Neural cell (in vitro differentiated cells): ENCODE measurements at regions not wholly inside any gene's neighbourhood (a gene's known extent, or its start where the extent isn't known, plus 50 kb on each side); places are given as distances from the start of the nearest gene placed in this dataset.

ENCODE experiments used
- H2AFZ ChIP-seq: fragments of 200-600, 300-800 bp; sonication (generic), shearing (Covaris generic); 2 replicates; pipeline ENCODE4 v1.6.0; 2014; ENCODE audit warnings: low read depth, mild to moderate bottlenecking, antibody characterized with exemption, low read length, moderate library complexity
- H3F3A ChIP-seq: fragments of 200-600 bp; shearing (Covaris generic); 2 replicates; pipeline ENCODE4 v1.6.1; 2016; ENCODE audit warnings: mild to moderate bottlenecking, moderate library complexity, mixed read lengths, antibody characterized with exemption, low read length; ENCODE audit not compliant: insufficient read depth, poor library complexity, severe bottlenecking
- H3K27ac ChIP-seq: fragments of 200-600, 300-800 bp; sonication (generic), shearing (Covaris generic); 2 replicates; pipeline ENCODE4 v1.5.1; 2014; ENCODE audit warnings: mild to moderate bottlenecking, low read length, moderate library complexity
- H3K27me3 ChIP-seq: fragments of 300-800, 200-600 bp; sonication (generic), shearing (Covaris generic); 2 replicates; pipeline ENCODE4 v1.6.0; 2014; ENCODE audit warnings: mild to moderate bottlenecking, low read depth, low read length, moderate library complexity; ENCODE audit not compliant: insufficient read depth
- H3K36me3 ChIP-seq: fragments of 300-800, 200-600 bp; sonication (generic), shearing (Covaris generic); 2 replicates; pipeline ENCODE4 v1.5.1; 2014; ENCODE audit warnings: mild to moderate bottlenecking, antibody characterized with exemption, low read length, moderate library complexity; ENCODE audit not compliant: insufficient read depth
- H3K4me2 ChIP-seq: fragments of 300-800, 200-600 bp; sonication (generic), shearing (Covaris generic); 2 replicates; pipeline ENCODE4 v1.6.0; 2014; ENCODE audit warnings: mild to moderate bottlenecking, low read length
- H3K4me3 ChIP-seq: fragments of 300-800, 200-600 bp; sonication (generic), shearing (Covaris generic); 2 replicates; pipeline ENCODE4 v1.5.1; 2014; ENCODE audit warnings: mild to moderate bottlenecking, low read length, moderate library complexity
- H3K79me2 ChIP-seq: fragments of 200-600 bp; shearing (Covaris generic); replicated peaks from 2 replicates; pipeline ENCODE4 v1.6.0; 2014; ENCODE audit warnings: mild to moderate bottlenecking, low read length, moderate library complexity; ENCODE audit not compliant: insufficient read depth
- H3K9ac ChIP-seq: fragments of 300-800, 200-600 bp; sonication (generic), shearing (Covaris generic); 2 replicates; pipeline ENCODE4 v1.6.1; 2016; ENCODE audit warnings: mild to moderate bottlenecking, low read length, mixed read lengths
- H3K9me2 ChIP-seq: fragments of 200-600 bp; shearing (Covaris generic); 2 replicates; pipeline ENCODE4 v1.6.1; 2016; ENCODE audit warnings: mild to moderate bottlenecking, low read length, mixed read lengths; ENCODE audit not compliant: insufficient read depth
- H3K9me3 ChIP-seq: fragments of 200-600, 300-800 bp; sonication (generic), shearing (Covaris generic); 2 replicates; pipeline ENCODE4 v1.6.1; 2016; ENCODE audit warnings: mild to moderate bottlenecking, mixed run types, low read length, moderate library complexity, mixed read lengths
- H4K20me1 ChIP-seq: fragments of 200-600 bp; shearing (Covaris generic); 2 replicates; pipeline ENCODE4 v1.6.1; 2016; ENCODE audit warnings: mild to moderate bottlenecking, mixed run types; ENCODE audit not compliant: insufficient read depth
- CTCF ChIP-seq: fragments of 450-650 bp; IDR thresholded peaks from 2 replicates; pipeline ENCODE4 v1.5.1; 2014; ENCODE audit warnings: antibody characterized with exemption, mild to moderate bottlenecking, moderate library complexity; ENCODE audit not compliant: poor library complexity, severe bottlenecking
- EP300 ChIP-seq: fragments of 450-650 bp; conservative IDR thresholded peaks from 2 replicates; pipeline ENCODE4 v1.6.1; 2014; ENCODE audit warnings: antibody characterized with exemption, mild to moderate bottlenecking, moderate library complexity; ENCODE audit not compliant: poor library complexity, severe bottlenecking
- EZH2 ChIP-seq: fragments of 200-600, 300-800 bp; shearing (Covaris generic), sonication (generic); IDR thresholded peaks from 2 replicates; pipeline ENCODE4 v1.6.1; 2014; ENCODE audit warnings: antibody characterized with exemption, low read length, borderline replicate concordance, mild to moderate bottlenecking; ENCODE audit not compliant: insufficient read depth, poor library complexity, severe bottlenecking
- MXI1 ChIP-seq: fragments of 450-650 bp; conservative IDR thresholded peaks from 2 replicates; pipeline ENCODE4 v1.6.1; 2014; ENCODE audit warnings: antibody characterized with exemption, mild to moderate bottlenecking; ENCODE audit not compliant: poor library complexity, severe bottlenecking
- POLR2AphosphoS5 ChIP-seq: IDR thresholded peaks from 2 replicates; pipeline ENCODE4 v1.6.1; 2012
- RAD21 ChIP-seq: fragments of 450-650 bp; conservative IDR thresholded peaks from 2 replicates; pipeline ENCODE4 v1.6.1; 2014; ENCODE audit warnings: antibody characterized with exemption, mild to moderate bottlenecking, moderate library complexity
- REST ChIP-seq: IDR thresholded peaks from 2 replicates; pipeline ENCODE4 v1.6.1; 2012; ENCODE audit warnings: borderline replicate concordance
- SMC3 ChIP-seq: fragments of 450-650 bp; conservative IDR thresholded peaks from 2 replicates; pipeline ENCODE4 v1.6.1; 2014; ENCODE audit warnings: antibody characterized with exemption, mild to moderate bottlenecking, moderate library complexity; ENCODE audit not compliant: poor library complexity
- TAF1 ChIP-seq: IDR thresholded peaks from 2 replicates; pipeline ENCODE4 v1.6.1; 2012; ENCODE audit warnings: low read depth

- Histone ChIP-seq H3K9me3 (no peaks in the 10 kb centered on the region), H4K20me1 (no peaks in the 10 kb centered on the region), H3K79me2 (no peaks in the 10 kb centered on the region), H3F3A (no peaks in the 10 kb centered on the region), H3K9ac (no peak overlapping the region), H3K4me3 (no peak overlapping the region), H2AFZ (no peak overlapping the region), H3K27me3 (no peaks in the 10 kb centered on the region), H3K27ac (no peak overlapping the region), H3K4me2 (no peak overlapping the region), H3K36me3 (no peaks in the 10 kb centered on the region), H3K9me2 (no peaks in the 10 kb centered on the region)
- TF ChIP-seq REST (no peak), MXI1 (no peak), EZH2 (no peak), SMC3 (no peak), POLR2AphosphoS5 (no peak), EP300 (no peak), RAD21 (no peak), TAF1 (no peak), CTCF (no peak)
Measured at GRCh38 chr11:106321601-106322000, 244.1 kb downstream of the AASDHPPT start.

GRCh38 chr11:106322106-106322505 lies 244.6 kb downstream of the AASDHPPT start:
- TF ChIP-seq POLR2AphosphoS5 (no peak), RAD21 (no peak), REST (no peak), SMC3 (no peak), EZH2 (no peak), TAF1 (no peak), EP300 (no peak), CTCF (no peak), MXI1 (no peak)

More at GRCh38 chr11:106322106-106322505, 244.6 kb downstream of the AASDHPPT start:
- no peak overlapping the region for H2AFZ ChIP-seq
- no peak overlapping the region for H3K27ac ChIP-seq
- no peaks in the 10 kb centered on the region for H3K9me2 ChIP-seq
- no peak overlapping the region for H3K4me2 ChIP-seq
- H3K79me2 ChIP-seq = no peaks in the 10 kb centered on the region
- H4K20me1 ChIP-seq = no peaks in the 10 kb centered on the region
- no peak overlapping the region for H3K4me3 ChIP-seq
- H3K27me3 ChIP-seq = no peaks in the 10 kb centered on the region
- no peak overlapping the region for H3K9ac ChIP-seq
- no peaks in the 10 kb centered on the region for H3K9me3 ChIP-seq
- no peaks in the 10 kb centered on the region for H3F3A ChIP-seq
- no peaks in the 10 kb centered on the region for H3K36me3 ChIP-seq
